Smooth muscle cell (in vitro differentiated cells): ENCODE measurements at regions not wholly inside any gene's neighbourhood (a gene's known extent, or its start where the extent isn't known, plus 50 kb on each side); places are given as distances from the start of the nearest gene placed in this dataset.

Experiments
- DNase-seq: peaks from one replicate; lab custom pipeline; 2025; ENCODE audit not compliant: unreplicated experiment; lab: John Stamatoyannopoulos, UW
- H2AFZ ChIP-seq: fragments of 200-600 bp; sonication (generic); 2 replicates; pipeline ENCODE4 v1.6.0; 2016; ENCODE audit warnings: antibody characterized with exemption, low read depth, mild to moderate bottlenecking
- H3F3A ChIP-seq: fragments of 200-600 bp; sonication (generic); 2 replicates; pipeline ENCODE4 v1.6.0; 2017; ENCODE audit warnings: antibody characterized with exemption, low read depth
- H3K27ac ChIP-seq: fragments of 200-600 bp; sonication (generic); 2 replicates; pipeline ENCODE4 v1.5.1; 2016; ENCODE audit warnings: low read depth, mild to moderate bottlenecking
- H3K27me3 ChIP-seq: fragments of 200-600 bp; sonication (generic); 2 replicates; pipeline ENCODE4 v1.6.1; 2016; ENCODE audit warnings: low read depth, mild to moderate bottlenecking
- H3K36me3 ChIP-seq: fragments of 200-600 bp; sonication (generic); 2 replicates; pipeline ENCODE4 v1.5.1; 2016; ENCODE audit warnings: low read depth
- H3K4me1 ChIP-seq: fragments of 200-600 bp; sonication (generic); 2 replicates; pipeline ENCODE4 v1.5.1; 2016; ENCODE audit warnings: low read depth
- H3K4me2 ChIP-seq: fragments of 200-600 bp; sonication (generic); 2 replicates; pipeline ENCODE4 v1.6.0; 2016; ENCODE audit warnings: mild to moderate bottlenecking
- H3K4me3 ChIP-seq: fragments of 200-600 bp; sonication (generic); 2 replicates; pipeline ENCODE4 v1.5.1; 2016; ENCODE audit warnings: mild to moderate bottlenecking
- H3K79me2 ChIP-seq: fragments of 200-600 bp; sonication (generic); 2 replicates; pipeline ENCODE4 v1.6.0; 2016; ENCODE audit warnings: low read depth, mild to moderate bottlenecking
- H3K9ac ChIP-seq: fragments of 200-600 bp; sonication (generic); 2 replicates; pipeline ENCODE4 v1.6.0; 2016; ENCODE audit warnings: low read depth
- H3K9me3 ChIP-seq: fragments of 200-600 bp; sonication (generic); replicated peaks from 2 replicates; pipeline ENCODE4 v1.5.1; 2016; ENCODE audit warnings: low read depth
- H4K20me1 ChIP-seq: fragments of 200-600 bp; sonication (generic); 2 replicates; pipeline ENCODE4 v1.6.0; 2016; ENCODE audit warnings: low read depth
- CTCF ChIP-seq: fragments of 200-600 bp; sonication (generic); IDR thresholded peaks from 2 replicates; pipeline ENCODE4 v1.5.1; 2017; ENCODE audit warnings: borderline replicate concordance, mild to moderate bottlenecking, antibody characterized with exemption; ENCODE audit not compliant: insufficient read depth, poor library complexity, severe bottlenecking
- WGBS: methylation state at CpG from one replicate; pipeline ENCODE4 v1.1.7; 2016; ENCODE audit warnings: low lambda C conversion rate; 5-methylcytosine and 5-hydroxymethylcytosine counted together

- H3K79me2 ChIP-seq, result no peaks in the 10 kb centered on the region
- H3K4me1 ChIP-seq, result no peaks in the 10 kb centered on the region
- no peaks in the 10 kb centered on the region for H4K20me1 ChIP-seq
- H3K4me2 ChIP-seq, result no peak overlapping the region
- H2AFZ ChIP-seq, result no peak overlapping the region
- H3F3A ChIP-seq, result no peaks in the 10 kb centered on the region
- H3K27ac ChIP-seq, result no peak overlapping the region
- TF ChIP-seq CTCF, result no peak
- H3K9me3 ChIP-seq, result peaks cover 7% of the 10 kb centered on the region
- H3K36me3 ChIP-seq, result peaks cover 5% of the 10 kb centered on the region
- no peak for DNase-seq
- no peak overlapping the region for H3K4me3 ChIP-seq
- H3K27me3 ChIP-seq, result no peaks in the 10 kb centered on the region
- H3K9ac ChIP-seq, result no peak overlapping the region
Observed at GRCh38 chr1:222084048-222084447, 342.2 kb upstream of the DUSP10 start.

- TF ChIP-seq CTCF, result no peak
- Histone ChIP-seq H4K20me1 (no peaks in the 10 kb centered on the region), H3K79me2 (no peaks in the 10 kb centered on the region), H3K4me2 (no peak overlapping the region), H3F3A (no peaks in the 10 kb centered on the region), H3K4me1 (no peaks in the 10 kb centered on the region), H3K4me3 (no peak overlapping the region), H3K9me3 (peaks cover 7% of the 10 kb centered on the region), H2AFZ (no peak overlapping the region), H3K27me3 (no peaks in the 10 kb centered on the region), H3K36me3 (peaks cover 5% of the 10 kb centered on the region), H3K9ac (no peak overlapping the region), H3K27ac (no peak overlapping the region)
- no peak for DNase-seq
- WGBS, result 83% methylated on average over 3 of the region's 3 CpGs
Observed at GRCh38 chr1:222081859-222082258, 340.0 kb upstream of the DUSP10 start.

GRCh38 chr1:222079566-222079965, 337.7 kb upstream of the DUSP10 start:
- TF ChIP-seq CTCF, result no peak
- Histone ChIP-seq H3K27me3 (no peaks in the 10 kb centered on the region), H3K79me2 (no peaks in the 10 kb centered on the region), H3K4me2 (no peak overlapping the region), H3K9me3 (no peaks in the 10 kb centered on the region), H3K27ac (no peak overlapping the region), H2AFZ (no peak overlapping the region), H3K9ac (no peak overlapping the region), H3K4me3 (no peak overlapping the region), H4K20me1 (no peaks in the 10 kb centered on the region), H3K36me3 (peaks cover 5% of the 10 kb centered on the region), H3F3A (no peaks in the 10 kb centered on the region), H3K4me1 (no peaks in the 10 kb centered on the region)
- 100% methylated on average over 1 of the region's 1 CpG for WGBS
- no peak for DNase-seq

- H4K20me1 ChIP-seq, result no peaks in the 10 kb centered on the region
- WGBS, result 93% methylated on average over 2 of the region's 2 CpGs
- H3K4me3 ChIP-seq, result no peak overlapping the region
- no peak overlapping the region for H2AFZ ChIP-seq
- H3K4me2 ChIP-seq, result no peak overlapping the region
- H3K79me2 ChIP-seq, result no peaks in the 10 kb centered on the region
- no peak overlapping the region for H3K27ac ChIP-seq
- H3K9me3 ChIP-seq, result no peaks in the 10 kb centered on the region
- no peak overlapping the region for H3K9ac ChIP-seq
- DNase-seq, result no peak
- H3K4me1 ChIP-seq, result peaks cover 11% of the 10 kb centered on the region
- H3K27me3 ChIP-seq, result no peaks in the 10 kb centered on the region
- no peaks in the 10 kb centered on the region for H3F3A ChIP-seq
- H3K36me3 ChIP-seq, result no peaks in the 10 kb centered on the region
- no peak for TF ChIP-seq CTCF
Observed at GRCh38 chr1:222077206-222077605, 335.3 kb upstream of the DUSP10 start.
